Neural crest cell (in vitro differentiated cells): ENCODE measurements at regions not wholly inside any gene's neighbourhood (a gene's known extent, or its start where the extent isn't known, plus 50 kb on each side); places are given as distances from the start of the nearest gene placed in this dataset.

Source experiments
- DNase-seq: peaks from one replicate; pipeline ENCODE4 v3.0.0; 2021; ENCODE audit warnings: low read depth, mixed read lengths, low spot score
- H3K27ac Mint-ChIP-seq: one replicate; pipeline ENCODE4 v1.8.0; 2021; ENCODE audit warnings: mild to moderate bottlenecking, mixed read lengths; ENCODE audit not compliant: unreplicated experiment
- H3K27me3 Mint-ChIP-seq: 2 replicates; pipeline ENCODE4 v1.8.0; 2021; ENCODE audit warnings: low read depth, mild to moderate bottlenecking, mixed read lengths
- H3K36me3 Mint-ChIP-seq: 2 replicates; pipeline ENCODE4 v1.8.0; 2021; ENCODE audit warnings: low read depth, mild to moderate bottlenecking, mixed read lengths
- H3K4me1 Mint-ChIP-seq: 2 replicates; pipeline ENCODE4 v1.8.0; 2021; ENCODE audit warnings: mixed read lengths
- H3K4me3 Mint-ChIP-seq: one replicate; pipeline ENCODE4 v1.8.0; 2021; ENCODE audit warnings: mild to moderate bottlenecking, mixed read lengths
- H3K9me3 Mint-ChIP-seq: 2 replicates; pipeline ENCODE4 v1.8.0; 2021; ENCODE audit warnings: mixed read lengths
- CTCF ChIP-seq: fragments of 200-600 bp; sonication (generic); conservative IDR thresholded peaks from 2 replicates; pipeline ENCODE4 v1.5.0; 2021; ENCODE audit warnings: antibody characterized with exemption, mild to moderate bottlenecking

DNA sequence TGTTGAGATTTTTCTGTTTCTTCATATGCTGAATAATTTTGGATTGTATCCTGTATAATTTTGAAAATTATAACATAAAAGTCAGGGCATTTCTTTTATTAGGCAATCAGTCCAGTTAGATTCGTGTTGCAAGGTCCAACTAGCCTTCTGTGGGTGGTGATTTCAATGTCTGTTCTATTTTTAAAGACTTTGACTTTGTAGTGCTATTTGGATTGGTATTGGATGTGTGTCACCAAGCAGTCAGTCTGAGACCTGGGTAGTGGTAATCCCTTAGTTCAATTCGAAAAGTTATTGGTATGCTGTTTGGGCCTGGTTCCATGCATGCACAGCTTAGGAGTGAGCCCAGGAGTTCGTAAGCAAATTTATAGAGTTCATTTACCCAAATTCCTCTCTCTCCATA lies 82.2 kb downstream of the EPDR1 start:
- TF ChIP-seq CTCF: no peak
- Mint-ChIP-seq H3K4me3 (no peak overlapping the region), H3K27me3 (no peaks in the 10 kb centered on the region), H3K36me3 (no peaks in the 10 kb centered on the region), H3K27ac (no peak overlapping the region), H3K4me1 (no peaks in the 10 kb centered on the region), H3K9me3 (no peaks in the 10 kb centered on the region)
- DNase-seq: no peak

DNA sequence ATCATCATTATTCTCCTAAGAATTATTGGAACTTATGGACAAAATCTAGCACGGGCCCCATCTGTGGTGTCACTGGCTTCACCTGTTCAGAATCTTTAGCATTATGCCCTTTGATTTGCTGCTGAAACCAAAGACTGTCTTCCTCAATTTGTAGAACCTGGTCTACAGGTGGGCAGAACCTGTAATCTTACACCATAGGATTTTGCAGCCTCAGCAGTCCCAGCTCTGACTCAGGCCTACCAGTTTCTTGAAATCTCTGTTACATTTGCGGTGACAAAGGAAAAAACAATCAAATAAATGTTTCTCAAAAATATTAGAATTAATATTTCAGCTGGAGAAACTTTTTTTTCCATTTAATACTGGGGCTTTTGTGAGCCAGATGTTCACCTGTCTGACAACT lies 86.1 kb downstream of the EPDR1 start:
- Mint-ChIP-seq H3K27me3 (no peaks in the 10 kb centered on the region), H3K36me3 (peaks cover 5% of the 10 kb centered on the region), H3K27ac (no peak overlapping the region), H3K9me3 (peaks cover 8% of the 10 kb centered on the region), H3K4me3 (no peak overlapping the region), H3K4me1 (no peaks in the 10 kb centered on the region)
- no peak for TF ChIP-seq CTCF
- DNase-seq: no peak

GRCh38 chr7:38007096-38007495 lies 86.7 kb downstream of the EPDR1 start:
- Mint-ChIP-seq H3K9me3 (peaks cover 8% of the 10 kb centered on the region), H3K4me3 (no peak overlapping the region), H3K4me1 (no peaks in the 10 kb centered on the region), H3K27me3 (no peaks in the 10 kb centered on the region), H3K27ac (no peak overlapping the region), H3K36me3 (peaks cover 5% of the 10 kb centered on the region)
- no peak for DNase-seq
- TF ChIP-seq CTCF: no peak

DNA sequence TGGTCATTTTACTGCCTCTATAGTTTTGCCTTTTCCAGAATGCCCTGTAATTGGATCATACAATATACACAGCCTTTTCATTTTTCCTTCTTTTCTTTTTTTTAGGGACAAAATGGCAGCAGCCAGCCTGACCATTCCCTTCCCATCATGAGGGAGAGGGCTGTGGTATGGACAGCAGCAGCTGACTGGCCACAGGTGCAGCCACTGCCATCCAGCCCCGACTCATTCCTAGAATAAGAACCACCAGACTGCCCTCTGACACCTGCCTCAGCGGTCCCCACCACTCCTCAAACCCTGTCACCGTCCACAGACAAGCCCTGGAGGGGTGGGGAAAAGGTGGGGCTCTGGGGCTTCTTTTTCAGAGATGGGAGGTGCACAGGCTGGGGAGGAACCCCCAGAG lies 92.8 kb downstream of the EPDR1 start:
- H3K27me3 Mint-ChIP-seq: peaks cover 2% of the 10 kb centered on the region
- TF ChIP-seq CTCF: no peak
- no peak for DNase-seq
- no peaks in the 10 kb centered on the region for H3K4me1 Mint-ChIP-seq
- H3K27ac Mint-ChIP-seq: no peak overlapping the region
- peaks cover 8% of the 10 kb centered on the region for H3K9me3 Mint-ChIP-seq
- H3K36me3 Mint-ChIP-seq: peaks cover 5% of the 10 kb centered on the region
- no peak overlapping the region for H3K4me3 Mint-ChIP-seq

GRCh38 chr7:38016567-38016966 lies 96.1 kb downstream of the EPDR1 start:
- no peaks in the 10 kb centered on the region for H3K36me3 Mint-ChIP-seq
- DNase-seq: no peak
- no peak for TF ChIP-seq CTCF
- no peaks in the 10 kb centered on the region for H3K9me3 Mint-ChIP-seq
- no peak overlapping the region for H3K4me3 Mint-ChIP-seq
- H3K4me1 Mint-ChIP-seq: no peaks in the 10 kb centered on the region
- H3K27ac Mint-ChIP-seq: no peak overlapping the region
- H3K27me3 Mint-ChIP-seq: peaks cover 2% of the 10 kb centered on the region

GRCh38 chr7:38017320-38017719 lies 96.9 kb downstream of the EPDR1 start:
- H3K9me3 Mint-ChIP-seq: no peaks in the 10 kb centered on the region
- H3K4me1 Mint-ChIP-seq: no peaks in the 10 kb centered on the region
- H3K4me3 Mint-ChIP-seq: no peak overlapping the region
- H3K27ac Mint-ChIP-seq: no peak overlapping the region
- no peaks in the 10 kb centered on the region for H3K36me3 Mint-ChIP-seq
- H3K27me3 Mint-ChIP-seq: peaks cover 2% of the 10 kb centered on the region
- no peak for TF ChIP-seq CTCF
- no peak for DNase-seq
